OCI-LY3 (cell line): ENCODE measurements at regions not wholly inside any gene's neighbourhood (a gene's known extent, or its start where the extent isn't known, plus 50 kb on each side); places are given as distances from the start of the nearest gene placed in this dataset.
"Not testable (repeated sequence)": the region's sequence is repeated elsewhere in the genome, so short reads cannot be mapped to it uniquely, and the experiment has no call there.

Experiments
- H2AFZ ChIP-seq: fragments of 200-600, 300-600 bp; shearing (Covaris generic); 2 replicates; pipeline ENCODE4 v1.6.0; 2014; ENCODE audit warnings: antibody characterized with exemption, low read depth, low read length
- H3K27ac ChIP-seq: fragments of 200-600, 300-600 bp; sonication (generic); 2 replicates; pipeline ENCODE4 v1.5.1; 2014; ENCODE audit warnings: mild to moderate bottlenecking, low read length, moderate library complexity, mixed read lengths
- H3K27me3 ChIP-seq: fragments of 200-600, 300-600 bp; sonication (generic); 2 replicates; pipeline ENCODE4 v1.6.1; 2014; ENCODE audit warnings: low read depth, low read length, mixed read lengths
- H3K36me3 ChIP-seq: fragments of 200-600, 300-600 bp; sonication (generic); replicated peaks from 2 replicates; pipeline ENCODE3; 2014; ENCODE audit warnings: low read depth, low read length, mixed read lengths
- H3K4me1 ChIP-seq: fragments of 300-600, 200-600 bp; sonication (generic); 2 replicates; pipeline ENCODE4 v1.6.1; 2014; ENCODE audit warnings: low read length, mixed read lengths
- H3K4me2 ChIP-seq: fragments of 200-600, 300-600 bp; sonication (generic); 2 replicates; pipeline ENCODE4 v1.6.1; 2014; ENCODE audit warnings: low read length, mixed read lengths
- H3K4me3 ChIP-seq: fragments of 300-600, 200-600 bp; sonication (generic); 2 replicates; pipeline ENCODE4 v1.5.1; 2014; ENCODE audit warnings: antibody characterized with exemption, mild to moderate bottlenecking, low read length, moderate library complexity
- H3K79me2 ChIP-seq: fragments of 300-600, 200-600 bp; shearing (Covaris generic); 2 replicates; pipeline ENCODE4 v1.6.1; 2014; ENCODE audit warnings: mild to moderate bottlenecking, low read length, mixed read lengths
- H3K9ac ChIP-seq: fragments of 300-600, 200-600 bp; shearing (Covaris generic); 2 replicates; pipeline ENCODE4 v1.6.0; 2014; ENCODE audit warnings: mild to moderate bottlenecking, low read length, moderate library complexity
- H3K9me3 ChIP-seq: fragments of 200-600, 300-600 bp; shearing (Covaris generic); 2 replicates; pipeline ENCODE4 v1.6.1; 2014; ENCODE audit warnings: low read length, mixed read lengths; ENCODE audit not compliant: insufficient read depth
- H4K20me1 ChIP-seq: fragments of 200-600, 300-600 bp; sonication (generic); 2 replicates; pipeline ENCODE4 v1.6.1; 2016; ENCODE audit warnings: low read length, mixed read lengths; ENCODE audit not compliant: insufficient read depth
- EZH2phosphoT487 ChIP-seq: fragments of 200-600 bp; shearing (Covaris generic); IDR thresholded peaks from 2 replicates; pipeline ENCODE4 v1.6.1; 2018; ENCODE audit warnings: antibody characterized with exemption, mixed run types, low read depth
- TF ChIP-seq, protein P1 (sequence below): fragments of 200-600, 300-600 bp; sonication (generic); IDR thresholded peaks from 2 replicates; pipeline ENCODE4 v1.5.1; 2014; ENCODE audit warnings: antibody characterized with exemption, low read length, low read depth

DNA sequence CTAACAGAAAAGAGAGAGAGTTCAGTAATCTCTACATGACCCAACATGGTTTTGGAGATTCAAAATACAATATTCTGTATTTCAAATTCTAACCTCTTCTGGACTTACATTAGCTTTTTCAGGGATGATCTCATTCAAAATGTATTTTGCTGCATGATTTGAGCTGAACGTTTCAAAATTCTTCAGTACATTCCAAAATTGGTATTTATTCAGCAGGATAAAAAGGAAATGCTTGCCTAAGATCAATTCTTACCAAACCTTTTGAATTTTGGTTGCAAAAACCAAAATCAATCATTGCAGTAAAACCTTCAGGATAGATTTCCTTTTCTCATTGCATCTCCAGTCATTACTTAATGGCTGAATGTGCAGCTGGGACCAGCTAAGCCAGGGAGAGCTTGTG lies 1761.3 kb upstream of the SEL1L start:
- Histone ChIP-seq H3K36me3 (no peaks in the 10 kb centered on the region), H3K27ac (no peak overlapping the region), H3K4me2 (no peak overlapping the region), H3K4me3 (no peak overlapping the region), H3K79me2 (no peaks in the 10 kb centered on the region), H4K20me1 (no peaks in the 10 kb centered on the region), H3K9ac (no peak overlapping the region), H3K27me3 (no peaks in the 10 kb centered on the region), H3K4me1 (no peaks in the 10 kb centered on the region), H3K9me3 (no peaks in the 10 kb centered on the region), H2AFZ (no peak overlapping the region)
- TF ChIP-seq EZH2phosphoT487, result no peak
- TF ChIP-seq, protein P1, sequence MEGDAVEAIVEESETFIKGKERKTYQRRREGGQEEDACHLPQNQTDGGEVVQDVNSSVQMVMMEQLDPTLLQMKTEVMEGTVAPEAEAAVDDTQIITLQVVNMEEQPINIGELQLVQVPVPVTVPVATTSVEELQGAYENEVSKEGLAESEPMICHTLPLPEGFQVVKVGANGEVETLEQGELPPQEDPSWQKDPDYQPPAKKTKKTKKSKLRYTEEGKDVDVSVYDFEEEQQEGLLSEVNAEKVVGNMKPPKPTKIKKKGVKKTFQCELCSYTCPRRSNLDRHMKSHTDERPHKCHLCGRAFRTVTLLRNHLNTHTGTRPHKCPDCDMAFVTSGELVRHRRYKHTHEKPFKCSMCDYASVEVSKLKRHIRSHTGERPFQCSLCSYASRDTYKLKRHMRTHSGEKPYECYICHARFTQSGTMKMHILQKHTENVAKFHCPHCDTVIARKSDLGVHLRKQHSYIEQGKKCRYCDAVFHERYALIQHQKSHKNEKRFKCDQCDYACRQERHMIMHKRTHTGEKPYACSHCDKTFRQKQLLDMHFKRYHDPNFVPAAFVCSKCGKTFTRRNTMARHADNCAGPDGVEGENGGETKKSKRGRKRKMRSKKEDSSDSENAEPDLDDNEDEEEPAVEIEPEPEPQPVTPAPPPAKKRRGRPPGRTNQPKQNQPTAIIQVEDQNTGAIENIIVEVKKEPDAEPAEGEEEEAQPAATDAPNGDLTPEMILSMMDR, result no peak

DNA sequence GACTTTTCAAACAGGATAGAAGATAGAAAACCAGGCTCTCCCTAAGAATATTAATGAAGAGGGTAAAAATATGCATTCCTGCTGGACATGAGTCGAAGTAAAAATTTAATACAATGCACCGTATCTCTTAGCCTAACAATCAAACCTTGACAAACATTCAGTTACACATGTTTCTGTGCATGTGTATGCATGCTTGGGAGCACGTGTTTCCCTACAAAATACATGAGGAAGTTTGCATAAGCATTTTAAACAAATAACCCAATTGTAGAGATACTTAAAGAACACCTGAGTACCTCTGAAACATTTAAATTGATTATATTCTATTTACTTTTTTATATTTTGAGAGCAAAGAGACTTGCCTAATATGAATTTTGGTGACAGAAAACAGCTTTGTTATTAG lies 1763.7 kb upstream of the SEL1L start:
- Histone ChIP-seq H3K36me3 (no peaks in the 10 kb centered on the region), H3K4me3 (no peak overlapping the region), H4K20me1 (no peaks in the 10 kb centered on the region), H3K27ac (no peak overlapping the region), H3K4me2 (no peak overlapping the region), H3K4me1 (no peaks in the 10 kb centered on the region), H3K79me2 (no peaks in the 10 kb centered on the region), H2AFZ (no peak overlapping the region), H3K9ac (no peak overlapping the region), H3K27me3 (no peaks in the 10 kb centered on the region), H3K9me3 (no peaks in the 10 kb centered on the region)
- TF ChIP-seq, protein P1, result no peak
- no peak for TF ChIP-seq EZH2phosphoT487

DNA sequence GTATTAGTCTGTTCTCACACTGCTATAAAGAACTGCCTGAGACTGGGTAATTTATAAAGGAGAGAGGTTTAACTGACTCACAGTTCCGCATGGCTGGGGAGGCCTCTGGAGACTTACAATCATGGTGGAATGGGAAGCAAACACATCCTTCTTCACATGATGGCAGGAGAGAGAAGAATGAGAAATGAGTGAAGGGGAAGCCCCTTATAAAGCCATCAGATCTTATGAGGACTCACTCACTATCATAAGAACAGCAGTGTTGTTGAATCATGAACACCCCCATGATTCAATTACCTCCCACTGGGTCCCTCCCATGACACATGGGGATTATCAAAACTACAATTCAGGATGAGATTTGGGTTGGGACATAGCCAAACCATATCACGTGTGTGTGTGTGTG lies 1764.4 kb upstream of the SEL1L start:
- not testable (repeated sequence) for H3K4me1 ChIP-seq, H3K4me2 ChIP-seq, H3K27ac ChIP-seq

DNA sequence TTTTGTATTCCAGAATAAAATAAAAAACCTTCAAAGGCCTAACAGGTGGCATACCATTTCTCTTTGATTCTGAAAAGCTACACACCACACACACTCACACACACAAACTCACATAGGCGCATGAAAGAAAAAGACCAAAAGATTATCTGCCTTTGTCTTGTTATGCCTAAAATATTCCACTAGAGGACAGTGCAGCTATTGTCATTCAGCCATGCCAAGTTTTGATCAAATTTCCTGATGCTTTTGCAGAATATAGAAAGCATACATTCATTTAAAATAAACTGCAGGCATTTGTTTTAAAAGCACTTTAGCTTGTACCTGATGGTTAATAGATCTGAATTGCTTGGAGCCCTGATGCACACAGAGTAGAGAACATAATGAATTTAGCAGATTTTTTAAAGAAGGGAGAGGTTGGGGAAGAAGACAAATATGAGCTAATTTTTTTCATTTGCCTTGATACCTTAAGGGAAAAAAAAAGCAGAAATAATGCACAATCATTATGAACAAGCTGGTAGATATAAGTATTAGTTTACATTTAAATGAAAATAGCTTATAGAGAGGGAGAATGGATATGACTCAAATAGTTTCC lies 1766.9 kb upstream of the SEL1L start:
- H3K79me2 ChIP-seq, result no peaks in the 10 kb centered on the region
- TF ChIP-seq, protein P1, result peak; percentile 89
- no peak for TF ChIP-seq EZH2phosphoT487
- no peaks in the 10 kb centered on the region for H3K4me1 ChIP-seq
- no peaks in the 10 kb centered on the region for H3K27me3 ChIP-seq
- no peak overlapping the region for H3K27ac ChIP-seq
- no peak overlapping the region for H3K9ac ChIP-seq
- H3K36me3 ChIP-seq, result no peaks in the 10 kb centered on the region
- H4K20me1 ChIP-seq, result no peaks in the 10 kb centered on the region
- no peak overlapping the region for H2AFZ ChIP-seq
- H3K4me2 ChIP-seq, result no peak overlapping the region
- H3K9me3 ChIP-seq, result no peaks in the 10 kb centered on the region
- no peak overlapping the region for H3K4me3 ChIP-seq

More for the DNA sequence above, 1764.4 kb upstream of the SEL1L start:
- not testable (repeated sequence) for H4K20me1 ChIP-seq, H3K27me3 ChIP-seq, H3K9ac ChIP-seq, H3K4me3 ChIP-seq, H3K9me3 ChIP-seq, H3K79me2 ChIP-seq, H2AFZ ChIP-seq, H3K36me3 ChIP-seq
